Cardiac muscle cell (in vitro differentiated cells and primary cell): ENCODE measurements at regions not wholly inside any gene's neighbourhood (a gene's known extent, or its start where the extent isn't known, plus 50 kb on each side); places are given as distances from the start of the nearest gene placed in this dataset.

Experiments
- DNase-seq, 2 donors: peaks; one replicate each; pipeline versions ENCODE4 v3.0.0 to v3.0.0-alpha.2; 2010 to 2017; ENCODE audit warnings: low read depth in 1 of 2, low spot score in 1 of 2
- H3K27ac ChIP-seq: fragments of 200-600 bp; sonication (generic); 2 replicates; pipeline ENCODE4 v1.5.1; 2016
- H3K27me3 ChIP-seq: fragments of 200-600 bp; sonication (generic); 2 replicates; pipeline ENCODE4 v1.6.0; 2016; ENCODE audit warnings: control low read depth
- H3K36me3 ChIP-seq: fragments of 200-600 bp; sonication (generic); 2 replicates; pipeline ENCODE4 v1.5.1; 2016; ENCODE audit warnings: control low read depth
- H3K4me1 ChIP-seq: fragments of 200-600 bp; sonication (generic); 2 replicates; pipeline ENCODE4 v1.8.1; 2017; ENCODE audit warnings: low read depth, mild to moderate bottlenecking, mixed run types
- H3K4me3 ChIP-seq: fragments of 200-600 bp; sonication (generic); 2 replicates; pipeline ENCODE4 v1.5.1; 2016; ENCODE audit warnings: mild to moderate bottlenecking
- H3K9me3 ChIP-seq: fragments of 200-600 bp; sonication (generic); 2 replicates; pipeline ENCODE4 v1.5.1; 2017; ENCODE audit warnings: low read depth, mild to moderate bottlenecking, control low read depth
- CTCF ChIP-seq: IDR thresholded peaks from 2 replicates; pipeline ENCODE4 v1.5.1; 2012; ENCODE audit warnings: low read depth, mild to moderate bottlenecking, low read length

GRCh38 chr6:91386204-91386603, 799.3 kb upstream of the MAP3K7 start:
- no peak for DNase-seq
- no peaks in the 10 kb centered on the region for H3K9me3 ChIP-seq
- TF ChIP-seq CTCF = no peak

DNA sequence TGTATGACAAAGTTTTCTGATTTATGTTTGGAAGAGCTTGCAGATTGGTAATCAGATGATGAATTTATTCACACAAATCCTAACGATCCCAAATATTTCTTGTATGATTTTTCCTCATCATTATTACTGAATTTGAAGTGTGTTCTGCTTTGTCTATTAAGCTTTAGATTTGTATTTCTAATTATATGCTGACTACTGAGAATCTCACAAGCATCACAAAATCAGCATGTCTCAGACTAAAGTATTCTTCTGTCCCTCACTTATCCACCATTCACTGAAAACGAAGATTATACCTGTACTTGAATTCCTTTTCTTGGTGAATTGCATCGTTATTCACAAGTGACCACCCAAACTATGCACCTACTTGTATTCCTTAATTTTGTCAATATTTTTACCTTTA, 796.3 kb upstream of the MAP3K7 start:
- DNase-seq = no peak
- Histone ChIP-seq H3K36me3 (no peaks in the 10 kb centered on the region), H3K4me1 (no peaks in the 10 kb centered on the region), H3K4me3 (no peak overlapping the region), H3K9me3 (no peaks in the 10 kb centered on the region), H3K27me3 (no peaks in the 10 kb centered on the region), H3K27ac (no peak overlapping the region)
- TF ChIP-seq CTCF = no peak

More at GRCh38 chr6:91386204-91386603, 799.3 kb upstream of the MAP3K7 start:
- Histone ChIP-seq H3K4me1 (no peaks in the 10 kb centered on the region), H3K4me3 (no peak overlapping the region), H3K27me3 (no peaks in the 10 kb centered on the region), H3K27ac (no peak overlapping the region), H3K36me3 (no peaks in the 10 kb centered on the region)

GRCh38 chr6:91376686-91377085, 789.8 kb upstream of the MAP3K7 start:
- no peaks in the 10 kb centered on the region for H3K9me3 ChIP-seq
- no peaks in the 10 kb centered on the region for H3K27me3 ChIP-seq
- no peak for TF ChIP-seq CTCF
- no peak for DNase-seq
- H3K4me1 ChIP-seq = no peaks in the 10 kb centered on the region
- H3K4me3 ChIP-seq = no peak overlapping the region
- H3K36me3 ChIP-seq = no peaks in the 10 kb centered on the region
- H3K27ac ChIP-seq = no peak overlapping the region

DNA sequence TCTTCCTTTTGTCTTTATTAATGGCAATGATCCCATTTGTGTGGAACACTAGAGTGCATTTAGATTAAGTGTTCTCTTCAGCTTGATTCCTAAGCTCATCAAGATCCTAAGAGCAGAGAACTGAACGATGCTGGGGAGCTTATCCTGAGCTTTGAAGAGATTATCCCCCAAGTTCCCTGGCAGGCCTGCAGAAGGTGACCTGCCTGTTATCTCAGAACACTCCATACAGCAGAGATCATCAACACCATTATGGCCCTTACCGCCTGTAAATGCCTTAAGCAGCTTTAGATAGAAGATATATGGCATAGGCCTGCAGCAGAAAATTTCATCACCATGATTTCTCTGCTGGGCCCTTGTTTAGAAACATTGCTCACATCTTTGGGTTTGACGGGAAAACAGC, 779.9 kb upstream of the MAP3K7 start:
- no peak overlapping the region for H3K27ac ChIP-seq
- no peak for TF ChIP-seq CTCF
- no peaks in the 10 kb centered on the region for H3K9me3 ChIP-seq
- no peak for DNase-seq
- no peaks in the 10 kb centered on the region for H3K27me3 ChIP-seq
- H3K4me1 ChIP-seq = no peaks in the 10 kb centered on the region
- H3K36me3 ChIP-seq = no peaks in the 10 kb centered on the region
- no peak overlapping the region for H3K4me3 ChIP-seq

- Histone ChIP-seq H3K9me3 (no peaks in the 10 kb centered on the region), H3K4me3 (no peak overlapping the region), H3K27ac (no peak overlapping the region), H3K36me3 (no peaks in the 10 kb centered on the region), H3K4me1 (no peaks in the 10 kb centered on the region), H3K27me3 (no peaks in the 10 kb centered on the region)
- no peak for TF ChIP-seq CTCF
- no peak for DNase-seq
Measured at GRCh38 chr6:91358986-91359385, 772.1 kb upstream of the MAP3K7 start.

DNA sequence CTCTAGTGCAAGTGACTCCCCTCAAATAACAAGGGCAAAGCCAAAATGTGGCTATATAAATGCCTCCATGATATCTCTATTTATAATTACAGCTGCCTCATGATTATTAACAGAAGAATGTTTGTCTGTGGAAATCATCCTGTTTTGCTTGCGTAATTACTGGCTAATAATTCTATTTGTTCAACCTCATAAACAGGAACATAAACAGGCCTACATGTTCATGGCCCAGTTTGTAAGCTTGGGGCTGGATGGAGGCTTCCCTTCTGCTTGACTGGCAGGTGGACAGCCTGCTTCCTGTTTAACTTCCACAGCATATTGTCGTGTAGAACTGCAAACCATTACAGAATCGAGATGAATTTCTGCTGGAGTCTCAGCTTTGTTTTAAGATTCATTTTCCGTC, 766.0 kb upstream of the MAP3K7 start:
- no peak for TF ChIP-seq CTCF
- no peaks in the 10 kb centered on the region for H3K27me3 ChIP-seq
- DNase-seq = no peak

More for the DNA sequence above, 766.0 kb upstream of the MAP3K7 start:
- Histone ChIP-seq H3K36me3 (no peaks in the 10 kb centered on the region), H3K27ac (no peak overlapping the region), H3K4me1 (no peaks in the 10 kb centered on the region), H3K4me3 (no peak overlapping the region), H3K9me3 (no peaks in the 10 kb centered on the region)
